K562 (cell line): ENCODE measurements at regions not wholly inside any gene's neighbourhood (a gene's known extent, or its start where the extent isn't known, plus 50 kb on each side); places are given as distances from the start of the nearest gene placed in this dataset.

Experiments used
- ATAC-seq: fragments of 200-7000 bp; cut with Tn5 transposase; 3 replicates; pipeline ENCODE4 v1.9.1; 2020; ENCODE audit warnings: moderate library complexity
- BruUV-seq: library from RNA; stranded (reverse); fragments of 400-500 nt; replicated peaks from 2 replicates; lab custom pipeline; 2021; lab: Mats Ljungman, UMichigan
- CTCF ChIA-PET: fragments of 300-600 bp; formaldehyde crosslinking; extraction: SDS; loops from one replicate; lab custom pipeline; 2021; ENCODE audit warnings: low intra/inter-chr PET ratio; lab: Yijun Ruan, JAX
- POLR2A ChIA-PET: fragments of 300-600, 350-650 bp; sonication (Branson Sonifier 250); formaldehyde crosslinking; extraction: SDS; loops from one replicate; lab custom pipeline; 2021; ENCODE audit warnings: antibody characterized with exemption, inconsistent platforms; lab: Yijun Ruan, JAX
- DNase-seq, 4 experiments: peaks; one replicate each; pipeline versions ENCODE4 v3.0.0 to v3.0.0-alpha.2; 2011 to 2018; ENCODE audit warnings: low spot score in 3 of 4, mixed read lengths in 3 of 4; ENCODE audit errors: extremely low read depth in 1 of 4
- FAIRE-seq: peaks from 2 replicates; lab custom pipeline; 2011; peaks lifted over from hg19 to GRCh38; lab: Jason Lieb, UNC
- H2AFZ ChIP-seq: 2 replicates; pipeline ENCODE4 v1.6.0; 2011; ENCODE audit warnings: low read depth, low read length, control low read depth, inconsistent platforms
- H3K27ac ChIP-seq: fragments of 200-600 bp; 3 replicates; pipeline ENCODE4 v1.8.0; 2011; ENCODE audit warnings: low read depth, mild to moderate bottlenecking, control low read depth, inconsistent platforms, low read length, moderate library complexity, mixed read lengths; ENCODE audit errors: extremely low read depth
- H3K27me3 ChIP-seq, 2 experiments: fragments of 300-600 bp in 1 of 2; 2 replicates in 1 of 2; 3 replicates in 1 of 2; pipeline versions ENCODE4 v1.6.0 to v1.8.0; 2011; ENCODE audit warnings: inconsistent platforms in 2 of 2, low read length in 2 of 2, mild to moderate bottlenecking in 1 of 2, mixed read lengths in 1 of 2, moderate library complexity in 1 of 2; ENCODE audit not compliant: control insufficient read depth in 2 of 2, insufficient read depth in 2 of 2
- H3K36me3 ChIP-seq: fragments of 300-600 bp; 3 replicates; pipeline ENCODE4 v1.8.0; 2011; ENCODE audit warnings: mild to moderate bottlenecking, low read length, inconsistent platforms; ENCODE audit not compliant: control insufficient read depth, insufficient read depth
- H3K4me1 ChIP-seq, 2 experiments: fragments of 200-600 bp in 1 of 2; replicated peaks in 1 of 2; 2 replicates in 1 of 2; 3 replicates in 1 of 2; pipeline versions ENCODE4 v1.5.1 to v1.8.0; 2011; ENCODE audit warnings: inconsistent platforms in 2 of 2, low read length in 2 of 2, mild to moderate bottlenecking in 1 of 2, mixed read lengths in 1 of 2, moderate library complexity in 1 of 2; ENCODE audit not compliant: control insufficient read depth in 2 of 2, insufficient read depth in 2 of 2
- H3K4me2 ChIP-seq: 2 replicates; pipeline ENCODE4 v1.6.1; 2011; ENCODE audit warnings: low read length, control low read depth, inconsistent platforms, mixed read lengths; ENCODE audit not compliant: insufficient read depth
- H3K4me3 ChIP-seq: fragments of 200-600 bp; sonication (generic), shearing (Covaris generic); 2 replicates; pipeline ENCODE4 v1.5.1; 2016; ENCODE audit warnings: control low read depth, inconsistent platforms
- H3K79me2 ChIP-seq: fragments of 200-600 bp; 3 replicates; pipeline ENCODE4 v1.8.0; 2011; ENCODE audit warnings: low read length, inconsistent platforms; ENCODE audit not compliant: control insufficient read depth, insufficient read depth
- H3K9ac ChIP-seq, 2 experiments: 2 replicates each; pipeline versions ENCODE4 v1.6.0 to v1.6.1; 2011; ENCODE audit warnings: low read depth in 2 of 2, low read length in 2 of 2, control low read depth in 1 of 2, inconsistent platforms in 1 of 2, mild to moderate bottlenecking in 1 of 2, mixed read lengths in 1 of 2; ENCODE audit not compliant: insufficient read depth in 1 of 2
- H3K9me1 ChIP-seq: one replicate; pipeline ENCODE4 v1.6.0; 2011; ENCODE audit warnings: inconsistent platforms, mild to moderate bottlenecking, low read length, moderate library complexity; ENCODE audit not compliant: control insufficient read depth, insufficient read depth
- H3K9me3 ChIP-seq: replicated peaks from 2 replicates; pipeline ENCODE4 v1.5.1; 2011; ENCODE audit warnings: low read depth, low read length, inconsistent platforms; ENCODE audit not compliant: control insufficient read depth, insufficient read depth
- H4K20me1 ChIP-seq: replicated peaks from 2 replicates; pipeline ENCODE4 v1.6.1; 2011; ENCODE audit warnings: low read length, inconsistent platforms, mixed read lengths; ENCODE audit not compliant: control insufficient read depth, insufficient read depth
- ARNT ChIP-seq, 2 experiments: fragments of 450-650 bp; IDR thresholded peaks; 2 replicates each; pipeline ENCODE4 v1.6.1; 2016; ENCODE audit warnings: mild to moderate bottlenecking in 1 of 2
- HMG20A ChIP-seq: fragments of 450-650 bp; formaldehyde crosslinking; conservative IDR thresholded peaks from 2 replicates; pipeline ENCODE4 v1.4.0; 2020; ENCODE audit warnings: mild to moderate bottlenecking, mixed read lengths
- PHB ChIP-seq: fragments of 250-450 bp; sonication (Bioruptor Pico); IDR thresholded peaks from 2 replicates; pipeline ENCODE4 v1.5.0; 2021
- PTRF ChIP-seq: fragments of 450-650 bp; IDR thresholded peaks from 2 replicates; pipeline ENCODE4 v1.6.1; 2016; ENCODE audit warnings: mild to moderate bottlenecking, missing genetic modification characterization, missing compliant biosample characterization
- RAD21 ChIP-seq, 2 experiments: fragments of 250-450 bp in 1 of 2; fragments of 450-650 bp in 1 of 2; sonication (Bioruptor Pico) in 1 of 2; formaldehyde crosslinking in 1 of 2; IDR thresholded peaks in 1 of 2; conservative IDR thresholded peaks in 1 of 2; 2 replicates each; pipeline versions ENCODE4 v1.4.0 to v1.8.0; 2020 to 2022; ENCODE audit warnings: mild to moderate bottlenecking in 2 of 2, moderate library complexity in 1 of 2
- SNIP1 ChIP-seq: fragments of 450-650 bp; IDR thresholded peaks from 2 replicates; pipeline ENCODE4 v1.7.1; 2017; ENCODE audit warnings: low read depth, mild to moderate bottlenecking
- SPI1 ChIP-seq: IDR thresholded peaks from 2 replicates; pipeline ENCODE4 v1.6.1; 2011; ENCODE audit warnings: low read depth, low read length, control low read depth, borderline replicate concordance
- TCFL5 ChIP-seq: fragments of 250-450 bp; sonication (Bioruptor Pico); conservative IDR thresholded peaks from 2 replicates; pipeline ENCODE4 v1.6.1; 2021; ENCODE audit warnings: mild to moderate bottlenecking, moderate library complexity, matching md5 sums
- ZNF551 ChIP-seq: fragments of 250-450 bp; sonication (Bioruptor Pico); IDR thresholded peaks from 2 replicates; pipeline ENCODE4 v1.5.0; 2021; ENCODE audit warnings: mild to moderate bottlenecking, moderate library complexity
- ZSCAN32 ChIP-seq: fragments of 450-650 bp; formaldehyde crosslinking; IDR thresholded peaks from 2 replicates; pipeline ENCODE4 v1.4.0; 2020; ENCODE audit warnings: mild to moderate bottlenecking, moderate library complexity
- WGBS: fragments of 100-300 bp; shearing (Covaris generic); methylation state at CpG from one replicate; pipeline ENCODE4 v1.1.6; 2016; ENCODE audit warnings: low coverage, mixed read lengths; ENCODE audit not compliant: insufficient coverage; ENCODE audit errors: missing lambda C conversion rate; 5-methylcytosine and 5-hydroxymethylcytosine counted together
- in situ Hi-C: fragments of 300-500 bp; cut with MboI; formaldehyde crosslinking; loops from 4 replicates; pipeline ENCODE4 v1.15.0; 2018; ENCODE audit warnings: inconsistent platforms, mixed read lengths
- intact Hi-C: fragments of 100-400 bp; cut with micrococcal nuclease; formaldehyde crosslinking; loops from 2 replicates; pipeline ENCODE4 v1.14.2; 2022
- TF ChIP-seq, protein P1 (sequence below): fragments of 450-650 bp; formaldehyde crosslinking; IDR thresholded peaks from 2 replicates; pipeline ENCODE4 v1.4.0; 2020; ENCODE audit warnings: mild to moderate bottlenecking, moderate library complexity
- TF ChIP-seq, protein P2 (sequence below): fragments of 250-450 bp; sonication (Bioruptor Pico); IDR thresholded peaks from 2 replicates; pipeline ENCODE4 v1.8.0; 2022; ENCODE audit warnings: inconsistent platforms, mild to moderate bottlenecking, moderate library complexity, borderline replicate concordance
- TF ChIP-seq, protein P3 (sequence below): fragments of 250-450 bp; sonication (Bioruptor Pico); IDR thresholded peaks from 2 replicates; pipeline ENCODE4 v1.5.0; 2021

DNA sequence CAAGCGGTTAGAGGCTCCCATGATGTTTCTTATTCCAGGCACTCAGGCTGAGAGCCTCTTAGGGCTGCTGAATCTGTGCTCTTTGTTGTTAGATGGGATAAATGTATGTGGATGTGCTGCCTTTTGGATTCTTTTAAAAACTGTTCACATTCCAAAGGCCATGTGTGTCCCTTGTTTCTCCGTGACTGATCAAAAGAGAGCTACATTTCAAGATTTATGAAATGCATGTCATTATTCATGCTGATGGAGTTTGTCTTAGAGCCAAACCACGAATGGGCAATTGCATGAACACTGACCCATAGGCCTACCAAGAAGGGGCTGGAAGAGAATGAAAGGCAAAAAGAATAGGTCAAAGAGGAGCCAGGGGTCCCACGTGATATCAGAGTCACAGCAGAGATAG, 104.9 kb upstream of the TSHZ2 start (continued):
- no peak for TF ChIP-seq ZNF551 (CRISPR knock-in tag)
- no peak for TF ChIP-seq TCFL5 (CRISPR knock-in tag)

DNA sequence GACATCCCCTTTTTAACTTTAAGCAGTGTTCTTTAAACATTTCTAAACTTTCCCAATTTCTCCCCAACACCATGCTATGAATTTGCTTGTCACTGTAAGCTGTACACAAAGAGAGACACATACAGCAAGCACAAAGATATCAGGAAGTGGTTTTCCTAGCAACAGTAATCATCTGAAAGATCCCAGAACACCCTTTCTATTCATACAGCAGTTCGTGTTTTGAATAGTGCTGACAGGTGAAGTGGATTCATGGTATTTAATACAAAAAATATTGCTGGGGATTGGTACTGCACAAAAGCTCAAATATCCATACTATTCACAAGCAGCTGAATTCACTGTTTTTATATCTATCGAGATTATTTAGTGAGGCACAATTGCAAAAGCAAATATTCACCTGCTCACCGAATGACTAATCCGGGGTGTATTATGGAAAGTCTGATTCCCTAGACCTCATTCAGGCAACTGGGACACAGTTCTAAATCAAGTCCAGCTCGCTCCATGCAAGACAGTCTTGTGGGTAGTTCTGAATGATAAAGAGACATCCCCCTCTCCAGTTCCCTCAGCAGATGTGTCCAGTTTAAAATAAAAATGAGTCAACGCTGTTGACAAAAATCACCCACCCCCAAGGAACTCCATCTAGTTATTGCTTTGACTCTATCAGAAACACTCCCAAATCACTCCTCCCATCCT, 107.1 kb upstream of the TSHZ2 start:
- in situ Hi-C loops (no loop called here), intact Hi-C loops (no loop called here)
- Histone ChIP-seq H2AFZ (no peak overlapping the region), H3K4me1 (no peaks in the 10 kb centered on the region), H3K4me2 (no peak overlapping the region), H3K9me1 (no peaks in the 10 kb centered on the region), H3K9ac (no peak overlapping the region), H3K27me3 (no peaks in the 10 kb centered on the region), H3K36me3 (no peaks in the 10 kb centered on the region), H3K4me3 (no peak overlapping the region), H3K9me3 (no peaks in the 10 kb centered on the region), H4K20me1 (no peaks in the 10 kb centered on the region), H3K79me2 (no peaks in the 10 kb centered on the region), H3K27ac (no peak overlapping the region)
- POLR2A ChIA-PET, result no interaction called here
- BruUV-seq, result no TSS peak
- no peak for ATAC-seq
- no peak for FAIRE-seq
- TF ChIP-seq, protein P1, sequence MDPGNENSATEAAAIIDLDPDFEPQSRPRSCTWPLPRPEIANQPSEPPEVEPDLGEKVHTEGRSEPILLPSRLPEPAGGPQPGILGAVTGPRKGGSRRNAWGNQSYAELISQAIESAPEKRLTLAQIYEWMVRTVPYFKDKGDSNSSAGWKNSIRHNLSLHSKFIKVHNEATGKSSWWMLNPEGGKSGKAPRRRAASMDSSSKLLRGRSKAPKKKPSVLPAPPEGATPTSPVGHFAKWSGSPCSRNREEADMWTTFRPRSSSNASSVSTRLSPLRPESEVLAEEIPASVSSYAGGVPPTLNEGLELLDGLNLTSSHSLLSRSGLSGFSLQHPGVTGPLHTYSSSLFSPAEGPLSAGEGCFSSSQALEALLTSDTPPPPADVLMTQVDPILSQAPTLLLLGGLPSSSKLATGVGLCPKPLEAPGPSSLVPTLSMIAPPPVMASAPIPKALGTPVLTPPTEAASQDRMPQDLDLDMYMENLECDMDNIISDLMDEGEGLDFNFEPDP, result no peak
- TF ChIP-seq SPI1, result no peak
- no peak for TF ChIP-seq PHB (CRISPR knock-in tag)
- TF ChIP-seq, protein P2, sequence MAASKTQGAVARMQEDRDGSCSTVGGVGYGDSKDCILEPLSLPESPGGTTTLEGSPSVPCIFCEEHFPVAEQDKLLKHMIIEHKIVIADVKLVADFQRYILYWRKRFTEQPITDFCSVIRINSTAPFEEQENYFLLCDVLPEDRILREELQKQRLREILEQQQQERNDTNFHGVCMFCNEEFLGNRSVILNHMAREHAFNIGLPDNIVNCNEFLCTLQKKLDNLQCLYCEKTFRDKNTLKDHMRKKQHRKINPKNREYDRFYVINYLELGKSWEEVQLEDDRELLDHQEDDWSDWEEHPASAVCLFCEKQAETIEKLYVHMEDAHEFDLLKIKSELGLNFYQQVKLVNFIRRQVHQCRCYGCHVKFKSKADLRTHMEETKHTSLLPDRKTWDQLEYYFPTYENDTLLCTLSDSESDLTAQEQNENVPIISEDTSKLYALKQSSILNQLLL, result no peak
- no peak for TF ChIP-seq ARNT (IDR thresholded peaks at IDR 0.05)
- TF ChIP-seq, protein P3, sequence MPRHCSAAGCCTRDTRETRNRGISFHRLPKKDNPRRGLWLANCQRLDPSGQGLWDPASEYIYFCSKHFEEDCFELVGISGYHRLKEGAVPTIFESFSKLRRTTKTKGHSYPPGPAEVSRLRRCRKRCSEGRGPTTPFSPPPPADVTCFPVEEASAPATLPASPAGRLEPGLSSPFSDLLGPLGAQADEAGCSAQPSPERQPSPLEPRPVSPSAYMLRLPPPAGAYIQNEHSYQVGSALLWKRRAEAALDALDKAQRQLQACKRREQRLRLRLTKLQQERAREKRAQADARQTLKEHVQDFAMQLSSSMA, result no peak
- TF ChIP-seq HMG20A (CRISPR knock-in tag), result no peak
- TF ChIP-seq SNIP1, result no peak
- TF ChIP-seq RAD21 (CRISPR knock-in tag; conservative IDR thresholded peaks at IDR 0.05 in 1 of 2, IDR thresholded peaks at IDR 0.05 in 1 of 2), result no peak
- no peak for TF ChIP-seq PTRF (tag)
- TF ChIP-seq ZSCAN32 (CRISPR knock-in tag), result no peak
- CTCF ChIA-PET, result no interaction called here
- DNase-seq, result no peak
- 0% methylated on average over 6 of the region's 6 CpGs for WGBS
